ENCODE measurements at regions not wholly inside any gene's neighbourhood (a gene's known extent, or its start where the extent isn't known, plus 50 kb on each side); places are given as distances from the start of the nearest gene placed in this dataset.
A peak's percentile ranks its signal among the peaks of the same experiment; 100 is the strongest.

- no peak overlapping the region for H3K9ac ChIP-seq (ENCODE audit: low read depth, low read length, poor library complexity, severe bottlenecking)
- no peak overlapping the region for H2AFZ ChIP-seq (ENCODE audit: low read length)
- peak overlapping the region; percentile 0 for H3K4me2 ChIP-seq (ENCODE audit: low read depth, low read length, poor library complexity, severe bottlenecking)
- H3K9me2 ChIP-seq (replicated peaks; ENCODE audit: low read depth, low read length), result no peaks in the 10 kb centered on the region
- H3K9me3 ChIP-seq (ENCODE audit: insufficient read depth, low read depth, low read length), result no peaks in the 10 kb centered on the region
- H3K27me3 ChIP-seq (ENCODE audit: insufficient read depth, low read length, poor library complexity, severe bottlenecking), result no peaks in the 10 kb centered on the region
- no peaks in the 10 kb centered on the region for H3K36me3 ChIP-seq (ENCODE audit: insufficient read depth, low read length)
- H3K79me2 ChIP-seq (ENCODE audit: insufficient read depth, low read length), result no peaks in the 10 kb centered on the region
- H3K4me3 ChIP-seq (ENCODE audit: low read length, poor library complexity, severe bottlenecking), result no peak overlapping the region
- peaks cover 26% of the 10 kb centered on the region for H3K4me1 ChIP-seq (ENCODE audit: insufficient read depth, low read length, poor library complexity, severe bottlenecking)
- TF ChIP-seq EZH2phosphoT487 (IDR thresholded peaks at IDR 0.05; ENCODE audit: borderline replicate concordance) (no peak), CTCF (conservative IDR thresholded peaks at IDR 0.05; ENCODE audit: low read length) (no peak)
- no peaks in the 10 kb centered on the region for H4K20me1 ChIP-seq (ENCODE audit: insufficient read depth, low read length, poor library complexity, severe bottlenecking)
- H3F3A ChIP-seq (ENCODE audit: low read depth), result no peaks in the 10 kb centered on the region
Observed at GRCh38 chr18:63067939-63068338, 251.6 kb downstream of the BCL2 start.

- H2AFZ ChIP-seq (ENCODE audit: low read length), result peak overlapping the region; percentile 55; the same call in 1 of the 2 replicates
- no peak overlapping the region for H3K9ac ChIP-seq (ENCODE audit: low read depth, low read length, poor library complexity, severe bottlenecking)
- H3K4me2 ChIP-seq (ENCODE audit: low read depth, low read length, poor library complexity, severe bottlenecking), result no peak overlapping the region
Observed at GRCh38 chr18:63065172-63065571, 254.4 kb downstream of the BCL2 start.

GRCh38 chr18:63063171-63063570 is 256.4 kb downstream of the BCL2 start:
- no peak overlapping the region for H2AFZ ChIP-seq (ENCODE audit: low read length)

More at GRCh38 chr18:63065172-63065571, 254.4 kb downstream of the BCL2 start:
- H3K9me3 ChIP-seq (ENCODE audit: insufficient read depth, low read depth, low read length), result no peaks in the 10 kb centered on the region
- no peaks in the 10 kb centered on the region for H3K27me3 ChIP-seq (ENCODE audit: insufficient read depth, low read length, poor library complexity, severe bottlenecking)
- H3K36me3 ChIP-seq (ENCODE audit: insufficient read depth, low read length), result no peaks in the 10 kb centered on the region
- no peaks in the 10 kb centered on the region for H3K79me2 ChIP-seq (ENCODE audit: insufficient read depth, low read length)
- H3K9me2 ChIP-seq (replicated peaks; ENCODE audit: low read depth, low read length), result no peaks in the 10 kb centered on the region
- TF ChIP-seq CTCF (conservative IDR thresholded peaks at IDR 0.05; ENCODE audit: low read length) (no peak), EZH2phosphoT487 (IDR thresholded peaks at IDR 0.05; ENCODE audit: borderline replicate concordance) (no peak)
- no peaks in the 10 kb centered on the region for H4K20me1 ChIP-seq (ENCODE audit: insufficient read depth, low read length, poor library complexity, severe bottlenecking)
- peaks cover 7% of the 10 kb centered on the region for H3K4me1 ChIP-seq (ENCODE audit: insufficient read depth, low read length, poor library complexity, severe bottlenecking)
- H3K4me3 ChIP-seq (ENCODE audit: low read length, poor library complexity, severe bottlenecking), result no peak overlapping the region
- no peaks in the 10 kb centered on the region for H3F3A ChIP-seq (ENCODE audit: low read depth)

More at GRCh38 chr18:63063171-63063570, 256.4 kb downstream of the BCL2 start:
- Histone ChIP-seq H3K27me3 (ENCODE audit: insufficient read depth, low read length, poor library complexity, severe bottlenecking) (no peaks in the 10 kb centered on the region), H3K4me2 (ENCODE audit: low read depth, low read length, poor library complexity, severe bottlenecking) (no peak overlapping the region), H3F3A (ENCODE audit: low read depth) (no peaks in the 10 kb centered on the region), H3K9me3 (ENCODE audit: insufficient read depth, low read depth, low read length) (no peaks in the 10 kb centered on the region), H3K79me2 (ENCODE audit: insufficient read depth, low read length) (no peaks in the 10 kb centered on the region), H3K36me3 (ENCODE audit: insufficient read depth, low read length) (no peaks in the 10 kb centered on the region), H3K4me3 (ENCODE audit: low read length, poor library complexity, severe bottlenecking) (no peak overlapping the region), H3K4me1 (ENCODE audit: insufficient read depth, low read length, poor library complexity, severe bottlenecking) (peaks cover 7% of the 10 kb centered on the region), H3K9me2 (replicated peaks; ENCODE audit: low read depth, low read length) (no peaks in the 10 kb centered on the region), H4K20me1 (ENCODE audit: insufficient read depth, low read length, poor library complexity, severe bottlenecking) (no peaks in the 10 kb centered on the region), H3K9ac (ENCODE audit: low read depth, low read length, poor library complexity, severe bottlenecking) (no peak overlapping the region)
- TF ChIP-seq EZH2phosphoT487 (IDR thresholded peaks at IDR 0.05; ENCODE audit: borderline replicate concordance) (no peak), CTCF (conservative IDR thresholded peaks at IDR 0.05; ENCODE audit: low read length) (no peak)
